GM21723 (cell line): ENCODE measurements at regions not wholly inside any gene's neighbourhood (a gene's known extent, or its start where the extent isn't known, plus 50 kb on each side); places are given as distances from the start of the nearest gene placed in this dataset.

Experiments
- ATAC-seq: cut with Tn5 transposase; IDR thresholded peaks from one replicate; pipeline ENCODE4 v1.9.1; 2021; ENCODE audit warnings: mild to moderate bottlenecking, moderate library complexity; ENCODE audit not compliant: unreplicated experiment

GRCh38 chr5:125037530-125037929, 291.1 kb upstream of the ZNF608 start:
- ATAC-seq: no peak

GRCh38 chr5:125038477-125038876, 292.0 kb upstream of the ZNF608 start:
- no peak for ATAC-seq

- ATAC-seq: no peak
These were observed 295.4 kb upstream of the ZNF608 start for GRCh38 chr5:125041798-125042197.

- no peak for ATAC-seq
These were observed 295.9 kb upstream of the ZNF608 start for GRCh38 chr5:125042261-125042890.

- ATAC-seq: no peak
These were observed 297.4 kb upstream of the ZNF608 start for GRCh38 chr5:125043781-125044391.

GRCh38 chr5:125044491-125045282, 298.2 kb upstream of the ZNF608 start:
- ATAC-seq: no peak

- no peak for ATAC-seq
These were observed 299.2 kb upstream of the ZNF608 start for GRCh38 chr5:125045646-125046045.

DNA sequence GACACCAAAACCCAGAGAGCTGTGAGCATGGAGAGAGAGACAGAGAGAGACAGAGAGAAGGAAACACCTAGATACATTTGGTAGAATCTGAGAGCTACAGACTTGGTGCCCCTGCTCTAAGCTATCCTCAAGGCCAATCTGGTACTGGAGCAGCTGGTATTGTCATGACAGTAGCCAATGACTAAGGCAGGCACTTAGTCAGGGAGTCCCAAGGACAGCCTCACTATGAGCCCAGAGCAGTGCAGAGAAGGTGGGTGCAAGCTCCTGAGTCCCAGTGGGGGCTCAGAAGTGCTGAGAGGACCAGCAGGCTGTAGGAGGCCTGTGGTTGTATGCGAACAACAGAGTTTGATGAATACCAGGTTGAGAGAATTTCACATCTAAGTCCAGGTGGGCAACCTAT, 300.4 kb upstream of the ZNF608 start:
- ATAC-seq: no peak

GRCh38 chr5:125047871-125048270, 301.4 kb upstream of the ZNF608 start:
- no peak for ATAC-seq

DNA sequence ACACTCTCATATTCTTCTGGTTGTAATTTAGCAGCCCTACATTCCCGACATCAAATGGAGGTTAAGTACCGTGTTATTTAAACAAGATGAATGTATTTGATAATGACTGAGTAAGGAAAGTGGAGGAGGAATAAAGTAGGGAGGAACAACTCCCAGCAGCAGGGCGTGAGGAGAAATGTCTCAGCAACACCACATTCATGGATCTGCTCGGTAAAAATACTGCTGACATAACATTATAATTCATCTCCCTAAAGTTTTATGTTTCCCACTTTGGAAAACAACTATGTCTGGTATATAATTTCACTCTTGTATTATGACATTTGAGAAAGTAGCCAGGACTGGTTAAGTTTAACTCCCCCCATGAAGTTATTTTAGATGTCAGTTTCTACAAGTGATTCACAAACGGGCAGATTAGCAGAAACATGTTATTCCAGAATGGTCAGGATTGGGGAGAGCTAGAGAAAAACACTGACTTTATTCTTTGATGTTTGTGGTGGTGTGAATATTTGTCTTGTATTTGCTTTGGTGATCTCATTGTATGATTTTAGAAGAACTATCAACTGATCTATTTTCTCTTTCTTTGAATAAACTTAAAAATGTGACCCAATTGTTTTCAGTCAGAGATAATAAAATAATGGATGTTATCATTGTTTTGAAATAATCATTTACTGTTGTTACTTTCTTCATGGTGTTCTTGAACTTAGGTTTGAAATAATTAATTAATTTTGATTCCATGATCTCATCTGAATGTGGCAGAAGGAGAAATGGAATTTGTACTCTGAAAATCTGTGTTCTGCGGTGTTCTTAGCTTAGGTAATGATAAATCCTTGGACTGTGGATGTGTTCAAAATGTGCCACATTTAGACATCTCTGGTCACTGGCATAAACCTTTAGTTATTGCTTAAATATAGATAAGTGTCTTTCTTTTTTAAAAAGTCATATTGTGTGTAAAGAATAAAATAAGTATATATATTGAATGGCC, 303.6 kb upstream of the ZNF608 start:
- ATAC-seq: no peak

DNA sequence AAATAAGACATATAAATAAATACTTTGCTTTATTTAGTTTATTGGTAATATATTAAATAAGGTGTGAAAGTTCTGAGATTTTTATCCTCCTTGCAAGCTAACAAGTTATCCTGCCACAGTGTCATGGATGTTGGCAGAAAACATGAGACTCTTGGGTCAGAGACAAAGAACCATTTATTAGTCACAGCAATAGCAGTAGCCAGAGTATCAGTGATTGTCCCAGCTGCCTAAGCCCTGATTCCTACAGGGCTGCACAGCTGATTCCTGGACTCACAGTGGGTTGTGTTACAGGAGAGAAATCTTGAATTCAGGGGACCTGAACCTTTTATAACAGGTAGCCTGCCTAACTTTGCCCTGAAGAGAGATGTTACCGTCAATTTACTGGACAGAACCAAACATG, 304.5 kb upstream of the ZNF608 start:
- no peak for ATAC-seq

GRCh38 chr5:125052584-125052983, 306.1 kb upstream of the ZNF608 start:
- no peak for ATAC-seq

DNA sequence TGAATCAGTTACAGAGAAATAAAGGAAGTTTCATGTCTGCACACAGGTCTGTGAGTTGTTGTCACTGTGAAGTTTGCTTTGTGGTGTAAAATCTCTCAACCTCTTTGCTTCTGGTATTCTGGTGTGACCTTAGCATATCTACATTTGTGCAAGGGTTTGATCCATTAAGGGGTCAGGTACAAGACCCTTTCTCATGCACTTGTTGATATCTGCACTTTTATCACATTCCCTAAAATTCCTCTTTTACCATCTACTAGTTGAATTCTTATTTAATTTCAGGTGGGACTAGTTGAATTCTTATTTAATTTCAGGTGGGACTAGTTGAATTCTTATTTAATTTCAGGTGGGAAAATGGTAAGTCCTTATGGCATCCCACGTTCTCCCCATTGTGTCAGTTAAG, 306.7 kb upstream of the ZNF608 start:
- no peak for ATAC-seq

DNA sequence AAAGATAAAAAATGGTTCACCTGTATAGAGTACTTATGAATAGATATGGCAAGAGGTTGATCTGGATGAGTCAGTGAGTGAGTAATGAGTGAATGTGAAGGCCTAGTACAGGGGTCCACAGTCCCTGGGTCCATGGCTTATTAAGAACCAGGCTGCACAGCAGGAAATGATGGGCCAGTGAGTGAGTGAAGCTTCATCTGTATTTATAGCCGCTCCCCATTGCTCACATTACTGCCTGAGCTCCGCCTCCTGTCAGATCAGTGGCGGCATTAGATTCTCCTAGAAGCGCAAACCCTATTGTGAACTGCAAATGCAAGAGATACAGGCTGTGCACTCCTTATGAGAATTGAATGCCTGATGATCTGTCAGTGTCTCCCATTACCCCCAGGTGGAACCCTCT, 307.7 kb upstream of the ZNF608 start:
- ATAC-seq: no peak

DNA sequence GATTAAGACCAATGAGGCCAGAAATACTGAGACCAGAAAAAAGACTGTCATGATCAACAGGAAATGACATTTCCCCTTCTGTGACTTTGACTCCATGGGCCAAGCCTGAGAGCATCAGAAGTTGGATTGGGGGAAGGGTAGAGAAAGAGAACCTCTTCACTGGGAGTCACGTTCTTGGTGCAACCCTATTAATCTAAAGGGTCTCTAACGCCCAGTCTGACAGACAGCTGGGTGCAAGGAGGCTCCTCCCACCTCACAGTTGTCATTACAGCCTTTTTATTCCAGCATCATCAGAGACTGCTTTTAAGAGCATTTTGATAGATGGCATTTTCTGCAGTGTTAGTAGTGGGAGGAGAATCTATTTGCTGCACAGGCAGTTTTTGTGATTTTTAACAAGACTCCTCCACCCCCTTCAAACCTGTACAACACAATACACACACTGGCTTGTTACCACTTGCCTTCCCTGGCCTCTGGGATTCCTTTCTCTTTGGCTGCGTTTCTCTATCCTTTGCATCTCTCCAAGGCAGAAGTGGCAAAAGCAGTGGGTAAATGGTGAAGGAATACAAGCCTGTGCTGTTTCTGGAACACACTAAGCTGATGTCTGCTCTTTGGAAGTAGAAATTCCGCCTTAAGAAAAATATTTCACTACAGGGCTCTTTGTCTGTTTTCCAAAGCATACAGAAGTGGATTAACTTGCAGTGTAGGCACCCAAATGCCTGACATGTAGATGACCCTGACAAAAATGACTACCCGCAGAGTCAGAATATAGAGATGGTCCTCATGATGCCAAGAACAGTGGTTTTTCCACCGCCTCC, 310.4 kb upstream of the ZNF608 start:
- ATAC-seq: no peak

DNA sequence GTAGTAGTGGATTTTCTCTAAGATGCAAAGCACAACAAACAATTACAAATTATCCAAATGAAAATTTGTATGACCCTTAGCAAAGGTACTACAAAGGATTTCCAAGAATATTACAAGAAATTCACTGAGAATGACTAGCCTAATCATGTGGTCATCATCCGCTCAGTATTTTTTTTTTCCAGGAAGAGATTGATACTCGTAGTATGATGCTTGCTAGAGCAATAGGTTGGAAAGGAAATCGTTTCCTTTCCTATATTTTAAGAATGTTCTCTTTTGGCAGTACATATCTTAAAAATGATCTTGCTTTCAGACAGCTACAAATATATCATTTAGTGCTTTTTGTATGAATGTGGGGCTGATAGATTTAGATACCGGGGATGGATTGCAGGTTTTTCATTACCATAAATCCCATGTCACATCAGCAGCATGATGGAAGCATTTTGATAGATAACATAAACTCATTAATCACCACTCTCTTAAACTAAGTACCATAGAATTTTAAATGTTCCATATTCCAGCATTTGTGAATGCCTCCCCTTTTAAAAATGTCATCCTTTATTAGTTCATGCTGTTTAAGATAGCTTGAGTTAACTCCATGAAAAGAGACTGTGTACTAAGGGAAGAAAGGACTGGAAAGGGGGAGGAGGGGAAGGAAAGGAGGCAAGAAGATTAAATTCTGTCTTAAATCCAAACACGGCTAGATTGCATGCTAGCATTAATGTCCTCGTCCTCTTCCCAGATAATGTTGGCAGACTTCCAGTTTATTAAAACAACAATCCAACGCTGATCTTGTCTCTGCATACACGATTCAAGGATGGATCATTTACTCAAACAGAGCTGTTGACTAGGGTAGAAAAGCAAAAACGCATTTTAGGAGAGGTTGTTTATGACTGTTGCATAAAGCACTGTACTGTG, 311.7 kb upstream of the ZNF608 start:
- ATAC-seq: no peak

DNA sequence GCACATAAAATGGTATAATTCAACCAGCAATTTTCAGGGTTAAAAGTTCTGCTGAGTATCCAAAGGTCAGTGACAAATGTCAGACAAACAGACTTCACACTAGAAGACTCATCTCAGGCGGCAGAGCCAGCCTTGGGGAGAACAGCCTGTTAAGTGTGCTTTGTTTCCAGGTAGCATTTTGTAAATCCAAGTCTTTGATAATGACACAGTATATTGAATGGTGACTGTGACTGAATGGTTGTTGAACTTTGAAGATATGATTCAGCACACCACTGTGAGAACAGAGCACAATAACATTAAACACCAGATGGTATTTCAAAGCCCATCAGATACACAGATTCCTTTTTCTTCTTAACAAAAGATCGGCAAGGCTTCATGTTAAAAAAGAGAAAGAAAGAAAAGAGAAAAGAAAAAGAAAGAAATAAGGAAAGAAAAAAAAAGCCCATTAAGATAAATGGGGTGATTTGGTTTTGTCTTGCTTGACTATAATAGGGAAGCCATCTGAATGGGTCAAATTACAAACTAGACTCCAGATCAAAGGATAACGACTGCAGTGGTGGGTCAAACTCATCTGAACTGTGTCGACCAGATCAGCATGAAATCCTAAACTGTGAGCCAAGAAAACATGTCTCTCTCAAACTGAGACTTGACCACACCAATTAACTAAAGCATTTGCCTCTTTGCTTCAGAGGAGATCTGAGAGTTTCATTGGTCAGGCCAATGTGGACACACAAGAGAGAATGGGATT, 313.0 kb upstream of the ZNF608 start:
- no peak for ATAC-seq

GRCh38 chr5:125061726-125062125, 315.3 kb upstream of the ZNF608 start:
- ATAC-seq: no peak
